ENCODE measurements at regions not wholly inside any gene's neighbourhood (a gene's known extent, or its start where the extent isn't known, plus 50 kb on each side); places are given as distances from the start of the nearest gene placed in this dataset.

DNA sequence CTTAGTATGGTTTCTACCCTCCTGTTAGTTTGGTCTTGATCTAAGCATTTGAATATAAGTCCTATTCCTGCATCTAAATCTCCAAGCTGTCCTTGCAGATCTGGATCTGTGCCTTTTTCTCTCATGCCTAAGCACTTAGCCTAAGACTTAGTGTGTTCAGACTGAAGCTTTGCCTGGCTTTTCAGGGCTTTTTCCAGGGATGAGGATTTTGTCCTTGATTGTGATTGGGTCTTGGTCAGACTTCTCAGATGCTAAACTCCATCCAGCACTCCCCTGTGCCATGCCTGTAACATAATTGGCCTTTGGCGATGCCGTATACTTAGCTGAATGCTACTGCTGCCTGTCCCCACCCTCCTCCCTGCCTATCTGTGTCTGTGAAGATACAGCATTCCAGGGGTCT lies 98.1 kb upstream of the NRIP1 start:
- Histone ChIP-seq H3K4me3 (ENCODE audit: low read length) (no peak overlapping the region), H3K36me3 (ENCODE audit: low read depth, low read length) (no peaks in the 10 kb centered on the region), H3K9me2 (replicated peaks; ENCODE audit: low read length) (no peaks in the 10 kb centered on the region), H3K4me2 (ENCODE audit: low read length) (no peak overlapping the region), H2AFZ (ENCODE audit: low read length) (no peak overlapping the region), H3K27ac (ENCODE audit: low read length) (no peak overlapping the region), H3K27me3 (ENCODE audit: low read length) (no peaks in the 10 kb centered on the region), H3K79me2 (ENCODE audit: low read length) (no peaks in the 10 kb centered on the region), H3K9me3 (ENCODE audit: low read length) (no peaks in the 10 kb centered on the region), H3K4me1 (ENCODE audit: insufficient read depth, low read length) (peaks cover 4% of the 10 kb centered on the region), H3F3A (ENCODE audit: low read length, unreplicated experiment) (no peaks in the 10 kb centered on the region), H3K9ac (ENCODE audit: low read length) (no peak overlapping the region), H4K20me1 (ENCODE audit: low read length) (no peaks in the 10 kb centered on the region)
- POLR2A ChIA-PET (ENCODE audit: unreplicated experiment), result no interaction called here
- intact Hi-C loops (cut with micrococcal nuclease), result no loop called here
- ATAC-seq, result no peak
- BruUV-seq (replicated peaks), result no TSS peak
- no peak for DNase-seq
- TF ChIP-seq EZH2 (IDR thresholded peaks at IDR 0.05; ENCODE audit: low read length, unreplicated experiment) (no peak), EZH2phosphoT487 (IDR thresholded peaks at IDR 0.05; ENCODE audit: borderline replicate concordance, low read length) (no peak)
- TF ChIP-seq, protein P1, sequence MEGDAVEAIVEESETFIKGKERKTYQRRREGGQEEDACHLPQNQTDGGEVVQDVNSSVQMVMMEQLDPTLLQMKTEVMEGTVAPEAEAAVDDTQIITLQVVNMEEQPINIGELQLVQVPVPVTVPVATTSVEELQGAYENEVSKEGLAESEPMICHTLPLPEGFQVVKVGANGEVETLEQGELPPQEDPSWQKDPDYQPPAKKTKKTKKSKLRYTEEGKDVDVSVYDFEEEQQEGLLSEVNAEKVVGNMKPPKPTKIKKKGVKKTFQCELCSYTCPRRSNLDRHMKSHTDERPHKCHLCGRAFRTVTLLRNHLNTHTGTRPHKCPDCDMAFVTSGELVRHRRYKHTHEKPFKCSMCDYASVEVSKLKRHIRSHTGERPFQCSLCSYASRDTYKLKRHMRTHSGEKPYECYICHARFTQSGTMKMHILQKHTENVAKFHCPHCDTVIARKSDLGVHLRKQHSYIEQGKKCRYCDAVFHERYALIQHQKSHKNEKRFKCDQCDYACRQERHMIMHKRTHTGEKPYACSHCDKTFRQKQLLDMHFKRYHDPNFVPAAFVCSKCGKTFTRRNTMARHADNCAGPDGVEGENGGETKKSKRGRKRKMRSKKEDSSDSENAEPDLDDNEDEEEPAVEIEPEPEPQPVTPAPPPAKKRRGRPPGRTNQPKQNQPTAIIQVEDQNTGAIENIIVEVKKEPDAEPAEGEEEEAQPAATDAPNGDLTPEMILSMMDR (conservative IDR thresholded peaks at IDR 0.05; ENCODE audit: low read depth, low read length), result no peak
- CTCF ChIA-PET, result no interaction called here

GRCh38 chr21:15164273-15164672 lies 99.5 kb upstream of the NRIP1 start:
- H3F3A ChIP-seq (ENCODE audit: low read length, unreplicated experiment), result no peaks in the 10 kb centered on the region
- CTCF ChIA-PET, result no interaction called here
- BruUV-seq (replicated peaks), result no TSS peak
- no peaks in the 10 kb centered on the region for H3K9me3 ChIP-seq (ENCODE audit: low read length)
- no peak for ATAC-seq
- no peak overlapping the region for H2AFZ ChIP-seq (ENCODE audit: low read length)
- H3K36me3 ChIP-seq (ENCODE audit: low read depth, low read length), result no peaks in the 10 kb centered on the region
- no peak overlapping the region for H3K4me2 ChIP-seq (ENCODE audit: low read length)
- no peak for DNase-seq
- intact Hi-C loops (cut with micrococcal nuclease), result no loop called here
- no peaks in the 10 kb centered on the region for H3K79me2 ChIP-seq (ENCODE audit: low read length)
- H3K4me3 ChIP-seq (ENCODE audit: low read length), result no peak overlapping the region
- H3K27ac ChIP-seq (ENCODE audit: low read length), result no peak overlapping the region
- H3K9ac ChIP-seq (ENCODE audit: low read length), result no peak overlapping the region
- H3K27me3 ChIP-seq (ENCODE audit: low read length), result no peaks in the 10 kb centered on the region
- no peaks in the 10 kb centered on the region for H4K20me1 ChIP-seq (ENCODE audit: low read length)
- TF ChIP-seq EZH2 (IDR thresholded peaks at IDR 0.05; ENCODE audit: low read length, unreplicated experiment) (no peak), EZH2phosphoT487 (IDR thresholded peaks at IDR 0.05; ENCODE audit: borderline replicate concordance, low read length) (no peak)
- no peaks in the 10 kb centered on the region for H3K9me2 ChIP-seq (replicated peaks; ENCODE audit: low read length)
- POLR2A ChIA-PET (ENCODE audit: unreplicated experiment), result no interaction called here
- H3K4me1 ChIP-seq (ENCODE audit: insufficient read depth, low read length), result peaks cover 4% of the 10 kb centered on the region

GRCh38 chr21:15164678-15165303 lies 100.0 kb upstream of the NRIP1 start:
- DNase-seq (peak; percentile 29), ATAC-seq (no peak)
- Histone ChIP-seq H3K36me3 (ENCODE audit: low read depth, low read length) (no peaks in the 10 kb centered on the region), H3K4me1 (ENCODE audit: insufficient read depth, low read length) (peaks cover 4% of the 10 kb centered on the region), H3K79me2 (ENCODE audit: low read length) (no peaks in the 10 kb centered on the region), H3K9me3 (ENCODE audit: low read length) (no peaks in the 10 kb centered on the region), H4K20me1 (ENCODE audit: low read length) (no peaks in the 10 kb centered on the region), H3K9ac (ENCODE audit: low read length) (no peak overlapping the region), H3K27ac (ENCODE audit: low read length) (no peak overlapping the region), H3K27me3 (ENCODE audit: low read length) (no peaks in the 10 kb centered on the region), H3K9me2 (replicated peaks; ENCODE audit: low read length) (no peaks in the 10 kb centered on the region), H3K4me3 (ENCODE audit: low read length) (no peak overlapping the region), H2AFZ (ENCODE audit: low read length) (no peak overlapping the region), H3K4me2 (ENCODE audit: low read length) (no peak overlapping the region), H3F3A (ENCODE audit: low read length, unreplicated experiment) (no peaks in the 10 kb centered on the region)
- BruUV-seq (replicated peaks), result no TSS peak
- intact Hi-C loops (cut with micrococcal nuclease), result no loop called here
- ChIA-PET POLR2A (ENCODE audit: unreplicated experiment) (no interaction called here), CTCF (no interaction called here)
- TF ChIP-seq EZH2 (IDR thresholded peaks at IDR 0.05; ENCODE audit: low read length, unreplicated experiment) (no peak), EZH2phosphoT487 (IDR thresholded peaks at IDR 0.05; ENCODE audit: borderline replicate concordance, low read length) (no peak)
- TF ChIP-seq, protein P1 (conservative IDR thresholded peaks at IDR 0.05; ENCODE audit: low read depth, low read length), result no peak

Data from PC-3 (cell line).